ENCODE measurements at regions not wholly inside any gene's neighbourhood (a gene's known extent, or its start where the extent isn't known, plus 50 kb on each side); places are given as distances from the start of the nearest gene placed in this dataset.

DNA sequence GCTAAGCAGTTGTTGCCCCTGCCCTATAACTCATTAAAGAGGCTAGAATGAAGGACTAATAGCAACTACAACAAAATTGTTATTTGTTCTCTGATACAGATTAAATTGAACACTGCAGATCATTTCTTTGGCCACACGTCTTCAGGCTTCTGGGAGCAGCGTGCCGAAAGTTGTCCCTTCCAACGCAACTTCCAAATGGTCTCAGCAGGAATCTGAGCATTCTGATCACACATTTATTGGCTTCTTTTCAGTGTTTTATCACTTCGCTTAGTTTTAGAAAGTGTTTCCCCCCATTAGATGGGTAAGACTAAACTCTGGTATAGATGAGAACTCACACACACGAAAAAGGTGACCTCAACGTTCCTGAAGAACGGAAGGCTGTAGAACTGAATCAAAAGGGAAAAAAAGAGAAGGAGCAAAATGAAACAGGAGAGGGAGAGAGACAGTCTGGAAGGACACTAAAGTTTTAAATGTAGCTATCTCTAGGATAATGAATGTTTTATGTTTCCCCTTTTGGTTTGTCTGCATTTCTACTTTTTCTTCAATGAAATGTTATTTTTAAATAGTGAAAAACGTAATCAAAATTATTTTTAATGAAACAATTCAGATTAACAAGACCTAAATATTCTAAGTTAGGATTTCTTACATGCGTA is 336.5 kb downstream of the RRAGC start:
- WGBS (ENCODE audit: insufficient coverage, low coverage, missing lambda C conversion rate), result 13% methylated on average over 10 of the region's 10 CpGs
- intact Hi-C loops (cut with micrococcal nuclease), result no loop called here
- no peak overlapping the region for H3K4me3 ChIP-seq
- no peaks in the 10 kb centered on the region for H3K27me3 ChIP-seq (ENCODE audit: control insufficient read depth in 2 of 2, insufficient read depth in 2 of 2, low read length in 2 of 2)
- H3K4me1 ChIP-seq (replicated peaks in 1 of 2; ENCODE audit: control insufficient read depth in 2 of 2, insufficient read depth in 2 of 2, low read length in 2 of 2), result peaks cover 21 to 37% of the 10 kb centered on the region in 2 experiments
- no peaks in the 10 kb centered on the region for H4K20me1 ChIP-seq (replicated peaks; ENCODE audit: control insufficient read depth, insufficient read depth, low read length)
- H2AFZ ChIP-seq (ENCODE audit: low read depth, low read length), result peak overlapping the region; percentile 97
- CTCF ChIA-PET (ENCODE audit: low intra/inter-chr PET ratio), result no interaction called here
- H3K9ac ChIP-seq (ENCODE audit: insufficient read depth in 1 of 2, low read depth in 2 of 2, low read length in 2 of 2), result peak overlapping the region in 1 of 2 experiments; percentile 68; a peak in 2 of 4 replicates
- no peaks in the 10 kb centered on the region for H3K79me2 ChIP-seq (ENCODE audit: control insufficient read depth, insufficient read depth, low read length)
- H3K9me3 ChIP-seq (replicated peaks; ENCODE audit: control insufficient read depth, insufficient read depth, low read depth, low read length), result no peaks in the 10 kb centered on the region
- BruUV-seq (replicated peaks), result no TSS peak
- H3K9me1 ChIP-seq (ENCODE audit: control insufficient read depth, insufficient read depth, low read length), result no peaks in the 10 kb centered on the region
- H3K27ac ChIP-seq (ENCODE audit: extremely low read depth, low read depth, low read length), result peak overlapping the region; percentile 81
- peak in 2 of 4 experiments; percentile 34 to 48 for DNase-seq (ENCODE audit: extremely low read depth in 1 of 4, low spot score in 3 of 4)
- 0 out of 3 replicates have a peak, but pooled peaks have one; percentile 4 for ATAC-seq
- in situ Hi-C loops (cut with MboI), result no loop called here
- POLR2A ChIA-PET, result no interaction called here
- H3K4me2 ChIP-seq (ENCODE audit: insufficient read depth, low read length), result peak overlapping the region; percentile 77
- no peaks in the 10 kb centered on the region for H3K36me3 ChIP-seq (ENCODE audit: control insufficient read depth, insufficient read depth, low read length)
- FAIRE-seq, result peak; percentile 11
- TF ChIP-seq TEAD2 (tag; IDR thresholded peaks at IDR 0.05) (no peak), SP2 (IDR thresholded peaks at IDR 0.05; ENCODE audit: extremely low read depth, low read depth, low read length, poor library complexity, severe bottlenecking) (no peak), HSF4 (CRISPR knock-in tag; IDR thresholded peaks at IDR 0.05; ENCODE audit: borderline replicate concordance) (peak; percentile 53; the same call in 1 of the 2 replicates), MTA3 (IDR thresholded peaks at IDR 0.05; ENCODE audit: borderline replicate concordance) (0 out of 2 replicates have a peak, but pooled peaks have one; percentile 15), ZKSCAN8 (CRISPR knock-in tag; IDR thresholded peaks at IDR 0.05) (no peak), ASH1L (IDR thresholded peaks at IDR 0.05; ENCODE audit: borderline replicate concordance, low read depth, partially characterized antibody) (no peak), NR4A1 (CRISPR knock-in tag; IDR thresholded peaks at IDR 0.05) (no peak), NR4A1 (tag; IDR thresholded peaks at IDR 0.05) (peak; percentile 33; the same call in 1 of the 2 replicates), ZNF436 (CRISPR knock-in tag; IDR thresholded peaks at IDR 0.05) (no peak), RBBP5 (IDR thresholded peaks at IDR 0.05; ENCODE audit: borderline replicate concordance, insufficient read depth, low read length, poor library complexity, severe bottlenecking) (no peak), RBM22 (IDR thresholded peaks at IDR 0.05; ENCODE audit: low read depth, low read length, poor library complexity, severe bottlenecking) (no peak), SMARCB1 (IDR thresholded peaks at IDR 0.05; ENCODE audit: insufficient read length, low read depth) (no peak)
- TF ChIP-seq, protein P1, sequence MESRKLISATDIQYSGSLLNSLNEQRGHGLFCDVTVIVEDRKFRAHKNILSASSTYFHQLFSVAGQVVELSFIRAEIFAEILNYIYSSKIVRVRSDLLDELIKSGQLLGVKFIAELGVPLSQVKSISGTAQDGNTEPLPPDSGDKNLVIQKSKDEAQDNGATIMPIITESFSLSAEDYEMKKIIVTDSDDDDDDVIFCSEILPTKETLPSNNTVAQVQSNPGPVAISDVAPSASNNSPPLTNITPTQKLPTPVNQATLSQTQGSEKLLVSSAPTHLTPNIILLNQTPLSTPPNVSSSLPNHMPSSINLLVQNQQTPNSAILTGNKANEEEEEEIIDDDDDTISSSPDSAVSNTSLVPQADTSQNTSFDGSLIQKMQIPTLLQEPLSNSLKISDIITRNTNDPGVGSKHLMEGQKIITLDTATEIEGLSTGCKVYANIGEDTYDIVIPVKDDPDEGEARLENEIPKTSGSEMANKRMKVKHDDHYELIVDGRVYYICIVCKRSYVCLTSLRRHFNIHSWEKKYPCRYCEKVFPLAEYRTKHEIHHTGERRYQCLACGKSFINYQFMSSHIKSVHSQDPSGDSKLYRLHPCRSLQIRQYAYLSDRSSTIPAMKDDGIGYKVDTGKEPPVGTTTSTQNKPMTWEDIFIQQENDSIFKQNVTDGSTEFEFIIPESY (CRISPR knock-in tag; IDR thresholded peaks at IDR 0.05), result no peak
- TF ChIP-seq, protein P2, sequence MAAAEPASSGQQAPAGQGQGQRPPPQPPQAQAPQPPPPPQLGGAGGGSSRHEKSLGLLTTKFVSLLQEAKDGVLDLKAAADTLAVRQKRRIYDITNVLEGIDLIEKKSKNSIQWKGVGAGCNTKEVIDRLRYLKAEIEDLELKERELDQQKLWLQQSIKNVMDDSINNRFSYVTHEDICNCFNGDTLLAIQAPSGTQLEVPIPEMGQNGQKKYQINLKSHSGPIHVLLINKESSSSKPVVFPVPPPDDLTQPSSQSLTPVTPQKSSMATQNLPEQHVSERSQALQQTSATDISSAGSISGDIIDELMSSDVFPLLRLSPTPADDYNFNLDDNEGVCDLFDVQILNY (CRISPR knock-in tag; IDR thresholded peaks at IDR 0.05), result no peak
- TF ChIP-seq, protein P3, sequence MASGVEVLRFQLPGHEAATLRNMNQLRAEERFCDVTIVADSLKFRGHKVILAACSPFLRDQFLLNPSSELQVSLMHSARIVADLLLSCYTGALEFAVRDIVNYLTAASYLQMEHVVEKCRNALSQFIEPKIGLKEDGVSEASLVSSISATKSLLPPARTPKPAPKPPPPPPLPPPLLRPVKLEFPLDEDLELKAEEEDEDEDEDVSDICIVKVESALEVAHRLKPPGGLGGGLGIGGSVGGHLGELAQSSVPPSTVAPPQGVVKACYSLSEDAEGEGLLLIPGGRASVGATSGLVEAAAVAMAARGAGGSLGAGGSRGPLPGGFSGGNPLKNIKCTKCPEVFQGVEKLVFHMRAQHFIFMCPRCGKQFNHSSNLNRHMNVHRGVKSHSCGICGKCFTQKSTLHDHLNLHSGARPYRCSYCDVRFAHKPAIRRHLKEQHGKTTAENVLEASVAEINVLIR (CRISPR knock-in tag; IDR thresholded peaks at IDR 0.05), result no peak

All from K562 (cell line).